Stimulated activated CD4-positive, alpha-beta T cell treated with anti-CD3 and anti-CD28 coated beads, Interleukin-12 subunit alpha, Interleukin-12 subunit beta, amount 100 ng/mL, for 4 hours (primary cell): ENCODE measurements at regions not wholly inside any gene's neighbourhood (a gene's known extent, or its start where the extent isn't known, plus 50 kb on each side); places are given as distances from the start of the nearest gene placed in this dataset.
"Not testable (repeated sequence)": the region's sequence is repeated elsewhere in the genome, so short reads cannot be mapped to it uniquely, and the experiment has no call there.

Experiments used
- DNase-seq: peaks from one replicate; pipeline ENCODE4 v3.0.0-alpha.2; 2020

- DNase-seq = no peak
These were observed 132.3 kb upstream of the SMARCA2 start for GRCh38 chr9:1882711-1883403.

DNA sequence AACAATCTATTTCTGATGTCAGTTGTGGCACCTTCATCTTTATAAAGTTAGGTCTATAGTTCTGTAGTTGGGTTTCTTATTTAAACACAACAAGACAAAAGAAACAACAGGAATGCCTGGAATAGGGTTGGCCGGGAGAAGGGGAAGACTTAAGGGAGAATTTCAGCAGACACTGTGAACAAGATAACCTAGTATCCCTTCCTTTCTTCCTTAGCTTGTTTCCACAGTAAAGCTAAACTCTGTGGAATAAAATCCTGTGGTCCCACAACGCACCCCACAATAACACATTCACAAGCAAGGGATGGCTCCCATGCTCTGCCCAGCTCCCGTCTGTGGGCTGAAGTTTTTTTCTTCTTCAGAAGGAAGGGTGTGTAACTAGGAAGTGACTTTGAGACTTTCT is 124.9 kb upstream of the SMARCA2 start:
- DNase-seq = no peak

- DNase-seq = no peak
These were observed 124.3 kb upstream of the SMARCA2 start for GRCh38 chr9:1890816-1891215.

GRCh38 chr9:1903080-1903704 is 112.0 kb upstream of the SMARCA2 start:
- DNase-seq = not testable (repeated sequence)

GRCh38 chr9:1907465-1907864 is 107.7 kb upstream of the SMARCA2 start:
- no peak for DNase-seq

DNA sequence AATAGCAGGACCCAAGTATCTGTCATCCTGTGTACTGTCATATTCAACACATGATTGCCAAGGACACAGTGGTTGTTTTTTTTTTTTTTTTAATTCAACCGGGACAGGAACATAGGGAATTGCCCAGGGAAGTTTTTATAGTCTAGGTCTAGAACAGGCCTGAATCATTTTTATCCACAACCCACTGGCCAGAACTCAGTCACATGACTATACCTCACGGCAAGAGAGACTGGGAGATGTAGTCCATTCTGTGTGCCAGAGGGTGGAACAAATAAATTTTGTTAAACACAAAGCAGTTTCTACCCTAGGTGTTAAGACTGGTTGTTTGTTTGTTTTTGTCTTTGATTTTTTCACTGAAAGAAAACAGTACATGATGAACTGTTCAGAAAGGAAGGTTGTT is 105.8 kb upstream of the SMARCA2 start:
- DNase-seq = no peak

- no peak for DNase-seq
These were observed 104.8 kb upstream of the SMARCA2 start for GRCh38 chr9:1910269-1910811.

DNA sequence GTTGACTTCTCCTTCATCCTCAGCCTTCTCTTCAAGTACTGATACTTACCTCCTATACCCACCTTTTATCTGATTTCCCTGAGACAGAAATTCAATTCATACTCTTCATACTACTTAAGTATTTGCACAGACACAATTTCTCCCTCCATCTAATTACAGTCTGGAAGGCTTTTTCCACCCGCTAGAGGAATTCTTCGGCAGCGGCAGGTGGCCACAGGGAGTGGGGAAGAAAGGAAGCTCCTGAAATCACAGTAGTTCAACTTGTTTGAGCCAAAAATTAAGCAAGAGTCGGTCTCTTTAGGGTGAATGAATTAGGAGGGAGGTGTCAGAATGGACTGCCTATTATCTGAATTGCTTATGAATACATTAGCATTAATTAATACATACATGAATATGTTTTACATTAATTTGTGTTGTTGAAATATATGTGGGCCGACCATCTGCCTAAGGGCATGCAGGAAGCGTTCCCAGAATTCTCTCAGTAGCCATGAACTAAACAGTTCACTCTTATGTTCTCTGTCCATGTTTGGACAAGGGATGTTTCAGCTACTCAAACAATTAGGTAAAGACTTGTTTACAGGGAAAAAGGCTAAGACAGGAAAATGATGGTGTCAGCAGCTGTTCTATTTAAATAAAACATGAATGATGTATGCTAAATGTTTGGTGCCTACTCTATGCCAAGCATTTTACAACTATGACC is 101.4 kb upstream of the SMARCA2 start:
- no peak for DNase-seq

- DNase-seq = no peak
These were observed 99.1 kb upstream of the SMARCA2 start for GRCh38 chr9:1916095-1916494.

GRCh38 chr9:1916655-1917054 is 98.5 kb upstream of the SMARCA2 start:
- no peak for DNase-seq

DNA sequence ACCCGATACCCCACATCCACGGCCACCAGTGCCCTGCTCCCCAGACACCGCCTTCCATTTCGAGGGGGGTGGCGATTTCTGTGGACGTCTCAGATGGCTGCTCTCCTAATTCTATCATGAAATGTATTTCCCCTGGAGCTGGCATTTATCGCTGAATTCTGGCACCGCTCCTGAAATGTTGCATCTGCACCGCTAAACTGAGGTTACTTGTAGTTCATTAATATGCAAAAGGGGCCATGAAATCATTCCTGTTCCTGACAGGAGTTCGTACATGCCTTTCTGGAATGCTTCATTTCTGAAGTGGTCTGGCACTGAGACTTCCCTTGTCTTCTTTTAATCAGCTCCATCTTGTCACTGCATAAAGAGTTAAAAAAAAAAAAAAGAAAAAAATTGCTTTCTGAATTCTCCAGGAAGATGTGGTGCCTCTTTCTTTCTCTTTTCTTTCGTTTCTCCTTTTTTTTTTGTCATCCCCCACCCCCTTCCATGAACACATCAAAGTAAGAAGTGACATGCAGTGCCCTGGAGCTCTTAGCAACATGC is 97.7 kb upstream of the SMARCA2 start:
- no peak for DNase-seq

GRCh38 chr9:1918108-1918507 is 97.0 kb upstream of the SMARCA2 start:
- DNase-seq = no peak

DNA sequence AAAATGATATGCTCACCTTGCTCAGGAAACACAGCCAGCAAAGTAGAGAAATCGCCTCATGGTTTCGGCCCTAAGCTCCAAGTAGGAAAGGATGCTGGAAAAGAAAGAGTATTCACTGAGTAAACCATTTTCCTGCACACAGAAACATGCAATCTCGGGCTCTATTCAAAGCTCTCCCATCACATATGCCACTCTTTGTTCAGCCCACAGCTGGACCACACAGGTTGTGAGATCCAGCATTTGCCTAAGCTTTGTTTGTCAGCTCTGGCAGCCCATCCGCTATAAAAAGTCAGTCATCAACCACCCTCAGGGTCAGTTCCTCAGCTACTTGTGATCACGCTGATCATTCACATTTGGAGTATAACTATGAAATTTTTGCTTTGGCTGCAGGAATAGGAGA is 96.5 kb upstream of the SMARCA2 start:
- DNase-seq = no peak

GRCh38 chr9:1919229-1919628 is 95.9 kb upstream of the SMARCA2 start:
- no peak for DNase-seq

- no peak for DNase-seq
These were observed 94.8 kb upstream of the SMARCA2 start for GRCh38 chr9:1920386-1920785.

DNA sequence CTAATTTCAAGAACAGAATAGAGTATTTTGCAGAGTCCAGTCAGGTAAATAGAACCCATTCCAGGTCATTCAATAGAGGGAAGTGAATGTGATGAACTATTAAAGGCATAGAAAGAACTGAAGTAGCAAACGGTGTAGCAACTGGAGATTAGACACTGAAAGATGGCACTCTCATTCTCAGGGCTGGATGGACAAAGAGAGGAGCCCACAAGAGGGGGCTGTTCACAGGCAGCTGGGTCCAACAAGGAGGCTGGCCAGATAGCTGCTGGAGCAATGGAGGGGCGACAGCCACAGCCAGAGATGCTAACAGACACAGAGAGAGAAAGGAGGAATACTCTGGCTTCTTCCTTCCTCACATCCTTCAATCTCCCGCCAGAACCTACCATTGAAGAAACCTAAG is 93.1 kb upstream of the SMARCA2 start:
- DNase-seq = no peak

- DNase-seq = no peak
These were observed 87.6 kb upstream of the SMARCA2 start for GRCh38 chr9:1927546-1927945.

GRCh38 chr9:1929134-1929533 is 86.0 kb upstream of the SMARCA2 start:
- DNase-seq = no peak

DNA sequence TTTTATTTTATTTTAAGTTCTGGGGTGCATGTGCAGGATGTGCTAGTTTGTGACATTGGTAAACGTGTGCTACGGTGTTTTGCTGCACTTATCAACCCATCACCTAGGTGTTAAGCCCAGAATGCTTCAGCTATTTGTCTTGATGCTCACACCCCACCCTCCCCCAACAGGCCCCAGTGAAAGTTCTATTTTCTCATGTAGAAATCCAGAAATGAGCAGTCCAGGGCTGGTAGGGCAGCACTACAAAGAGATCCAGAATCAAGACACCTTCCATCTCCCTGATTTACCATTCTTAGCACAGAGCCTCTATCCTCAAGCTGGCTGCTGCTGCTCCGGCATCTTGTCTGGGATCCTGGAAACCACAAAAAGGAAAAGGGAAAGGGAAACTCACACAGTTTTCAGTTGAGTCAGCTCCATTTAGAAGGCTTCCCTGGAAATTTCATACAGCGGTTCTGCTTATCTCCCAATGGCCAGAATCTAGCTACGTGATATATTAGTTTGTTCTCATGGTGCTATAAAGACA is 85.4 kb upstream of the SMARCA2 start:
- no peak for DNase-seq

DNA sequence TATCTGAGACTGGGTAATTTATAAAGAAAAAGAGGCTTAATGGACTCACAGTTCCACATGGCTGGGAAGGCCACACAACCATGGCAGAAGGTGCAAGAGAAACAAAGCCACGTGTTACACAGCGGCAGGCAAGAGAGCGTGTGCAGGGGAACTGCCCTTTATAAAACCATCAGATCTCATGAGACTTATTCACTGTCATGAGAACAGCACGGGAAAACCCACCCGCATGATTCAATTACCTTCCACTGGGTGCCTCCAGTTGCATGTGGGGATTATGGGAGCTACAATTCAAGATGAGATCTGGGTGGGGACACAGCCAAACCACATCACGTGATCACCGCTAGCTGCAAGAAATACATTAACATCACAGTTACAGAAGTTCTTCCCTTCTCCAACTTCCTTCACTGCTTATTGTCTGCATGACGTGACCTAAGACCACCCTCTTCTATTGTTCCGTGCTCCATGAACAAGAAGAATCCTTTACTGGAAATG is 84.9 kb upstream of the SMARCA2 start:
- DNase-seq = not testable (repeated sequence)

DNA sequence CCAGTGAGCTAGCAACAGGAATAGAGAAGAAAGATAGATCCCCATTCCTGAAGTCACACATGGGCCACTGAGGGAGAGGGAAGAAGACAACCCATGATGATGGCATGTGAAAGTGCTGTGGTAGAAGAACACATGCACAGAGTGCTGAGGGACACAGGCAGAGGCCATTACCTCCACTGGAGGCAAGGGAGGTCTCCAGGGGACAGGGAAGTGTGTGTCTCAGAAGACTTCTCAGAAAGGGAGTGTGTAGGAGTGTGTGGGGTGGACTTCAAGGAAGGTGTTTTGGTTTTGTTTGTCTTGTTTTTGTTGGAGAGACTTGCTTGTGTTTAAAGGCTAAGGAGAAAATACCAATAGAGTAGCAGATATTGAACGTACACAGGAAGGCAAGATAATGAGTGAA is 77.0 kb upstream of the SMARCA2 start:
- no peak for DNase-seq

DNA sequence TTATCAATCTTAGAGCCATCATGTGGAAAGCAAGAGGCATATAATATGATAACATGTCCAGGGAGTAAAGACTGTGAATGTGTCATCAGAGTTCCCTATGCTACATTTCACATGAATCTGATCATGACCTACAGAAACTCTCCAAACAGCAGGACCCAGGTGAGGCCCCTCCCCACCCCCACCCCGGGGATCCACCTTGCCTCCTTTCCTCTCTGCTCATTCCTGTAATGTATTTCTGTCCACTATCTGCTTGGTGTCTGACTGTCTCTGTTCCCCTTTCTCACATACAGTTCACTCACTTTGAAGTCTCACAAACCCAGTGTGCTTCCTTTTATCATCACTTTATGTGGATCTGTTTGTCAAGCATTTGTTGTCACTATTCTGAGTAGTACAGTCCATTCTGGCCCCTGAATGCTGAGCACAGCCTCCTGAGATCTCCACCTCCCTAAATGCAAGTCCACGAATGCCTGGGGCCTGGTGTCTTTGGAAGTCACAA is 76.4 kb upstream of the SMARCA2 start:
- no peak for DNase-seq

DNA sequence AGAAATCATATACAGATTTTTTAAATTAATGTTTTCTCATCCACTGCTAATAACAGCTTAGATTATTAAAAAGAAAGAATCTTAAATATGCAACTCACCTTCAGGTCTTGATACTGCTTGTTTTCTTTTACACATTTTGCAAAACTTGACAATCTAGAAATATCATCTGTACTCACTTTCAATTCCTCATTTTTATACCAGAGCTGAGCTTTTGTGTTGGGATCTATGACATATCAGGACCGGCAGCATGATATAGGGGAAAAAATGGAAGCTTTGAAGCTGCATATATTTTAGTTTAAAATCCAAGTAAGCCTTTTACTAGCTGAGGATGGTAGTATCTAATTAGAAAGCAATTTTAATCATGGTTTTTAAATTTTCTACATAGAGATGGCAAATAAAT is 75.7 kb upstream of the SMARCA2 start:
- no peak for DNase-seq
